Chondrocyte (in vitro differentiated cells): ENCODE measurements at regions not wholly inside any gene's neighbourhood (a gene's known extent, or its start where the extent isn't known, plus 50 kb on each side); places are given as distances from the start of the nearest gene placed in this dataset.

Experiments used
- DNase-seq: peaks from one replicate; pipeline ENCODE4 v3.0.0; 2021; ENCODE audit warnings: mixed read lengths, low spot score
- H3K27ac Mint-ChIP-seq: one replicate; pipeline ENCODE4 v1.8.0; 2021; ENCODE audit warnings: mild to moderate bottlenecking, moderate library complexity, mixed read lengths; ENCODE audit not compliant: unreplicated experiment
- H3K27me3 Mint-ChIP-seq: 2 replicates; pipeline ENCODE4 v1.8.0; 2021; ENCODE audit warnings: low read depth, mixed read lengths
- H3K36me3 Mint-ChIP-seq: 2 replicates; pipeline ENCODE4 v1.8.0; 2021; ENCODE audit warnings: low read depth, mixed read lengths
- H3K4me1 Mint-ChIP-seq: 2 replicates; pipeline ENCODE4 v1.8.0; 2021; ENCODE audit warnings: low read depth, mild to moderate bottlenecking, mixed read lengths
- H3K4me3 Mint-ChIP-seq: one replicate; pipeline ENCODE4 v1.8.0; 2021; ENCODE audit warnings: mild to moderate bottlenecking, moderate library complexity, mixed read lengths; ENCODE audit not compliant: unreplicated experiment
- H3K9me3 Mint-ChIP-seq: 2 replicates; pipeline ENCODE4 v1.8.0; 2021; ENCODE audit warnings: low read depth, mixed read lengths
- TF ChIP-seq, protein P1 (sequence below): fragments of 200-600 bp; sonication (generic); IDR thresholded peaks from 2 replicates; pipeline ENCODE4 v1.5.0; 2021; ENCODE audit warnings: antibody characterized with exemption, mild to moderate bottlenecking, moderate library complexity

DNA sequence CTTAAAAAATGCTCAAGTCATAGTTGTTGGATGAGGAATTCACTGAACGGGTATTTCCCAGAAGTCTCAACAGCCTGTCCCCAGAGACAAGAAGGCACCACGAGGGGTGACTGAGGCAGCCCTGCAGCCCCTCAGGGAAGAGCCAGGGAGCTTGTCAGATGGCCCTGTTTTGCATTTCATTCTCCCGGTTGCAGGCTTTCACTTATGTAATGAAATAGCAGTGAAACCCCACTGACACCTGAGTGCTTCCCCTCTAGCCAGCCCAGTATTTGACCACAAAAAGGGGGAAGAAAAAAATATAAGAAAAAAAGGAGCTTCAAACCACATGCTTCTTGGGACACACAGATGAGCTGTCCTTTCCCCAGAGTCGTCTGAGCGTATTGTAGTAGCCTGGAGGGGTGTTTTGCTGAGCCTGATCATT lies 75.3 kb upstream of the IL12B start:
- Mint-ChIP-seq H3K4me1 (no peaks in the 10 kb centered on the region), H3K36me3 (no peaks in the 10 kb centered on the region), H3K9me3 (no peaks in the 10 kb centered on the region), H3K27ac (no peak overlapping the region), H3K4me3 (no peak overlapping the region), H3K27me3 (peaks cover 45% of the 10 kb centered on the region)
- DNase-seq = no peak
- TF ChIP-seq, protein P1, sequence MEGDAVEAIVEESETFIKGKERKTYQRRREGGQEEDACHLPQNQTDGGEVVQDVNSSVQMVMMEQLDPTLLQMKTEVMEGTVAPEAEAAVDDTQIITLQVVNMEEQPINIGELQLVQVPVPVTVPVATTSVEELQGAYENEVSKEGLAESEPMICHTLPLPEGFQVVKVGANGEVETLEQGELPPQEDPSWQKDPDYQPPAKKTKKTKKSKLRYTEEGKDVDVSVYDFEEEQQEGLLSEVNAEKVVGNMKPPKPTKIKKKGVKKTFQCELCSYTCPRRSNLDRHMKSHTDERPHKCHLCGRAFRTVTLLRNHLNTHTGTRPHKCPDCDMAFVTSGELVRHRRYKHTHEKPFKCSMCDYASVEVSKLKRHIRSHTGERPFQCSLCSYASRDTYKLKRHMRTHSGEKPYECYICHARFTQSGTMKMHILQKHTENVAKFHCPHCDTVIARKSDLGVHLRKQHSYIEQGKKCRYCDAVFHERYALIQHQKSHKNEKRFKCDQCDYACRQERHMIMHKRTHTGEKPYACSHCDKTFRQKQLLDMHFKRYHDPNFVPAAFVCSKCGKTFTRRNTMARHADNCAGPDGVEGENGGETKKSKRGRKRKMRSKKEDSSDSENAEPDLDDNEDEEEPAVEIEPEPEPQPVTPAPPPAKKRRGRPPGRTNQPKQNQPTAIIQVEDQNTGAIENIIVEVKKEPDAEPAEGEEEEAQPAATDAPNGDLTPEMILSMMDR = no peak

DNA sequence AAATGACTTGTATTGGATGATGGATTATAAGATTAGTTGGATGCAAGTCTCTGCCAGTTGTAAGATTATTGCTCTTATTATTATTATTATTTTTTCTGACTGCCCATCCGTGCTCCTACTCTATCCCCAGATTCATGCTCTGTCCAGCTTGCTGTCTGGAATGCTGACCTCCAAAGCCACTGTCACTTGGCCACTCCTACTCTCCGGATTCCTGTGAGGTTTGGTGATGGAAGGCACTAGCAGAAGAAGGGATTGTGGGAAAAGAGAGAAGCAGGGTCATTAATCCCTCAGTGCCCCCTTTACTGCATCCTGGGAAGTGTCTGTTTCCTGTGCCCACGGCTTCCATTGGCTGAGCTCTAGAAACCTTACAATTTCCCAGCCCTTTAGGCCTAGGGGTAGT lies 76.3 kb upstream of the IL12B start:
- no peaks in the 10 kb centered on the region for H3K4me1 Mint-ChIP-seq
- TF ChIP-seq, protein P1 = no peak

GRCh38 chr5:159409801-159410200 lies 79.5 kb upstream of the IL12B start:
- Mint-ChIP-seq H3K36me3 (no peaks in the 10 kb centered on the region), H3K4me3 (no peak overlapping the region), H3K9me3 (no peaks in the 10 kb centered on the region), H3K4me1 (no peaks in the 10 kb centered on the region), H3K27me3 (peaks cover 24% of the 10 kb centered on the region), H3K27ac (no peak overlapping the region)
- DNase-seq = no peak
- TF ChIP-seq, protein P1 = no peak

More for the DNA sequence above, 76.3 kb upstream of the IL12B start:
- no peaks in the 10 kb centered on the region for H3K36me3 Mint-ChIP-seq
- no peak overlapping the region for H3K27ac Mint-ChIP-seq
- H3K9me3 Mint-ChIP-seq = no peaks in the 10 kb centered on the region
- H3K4me3 Mint-ChIP-seq = no peak overlapping the region
- peaks cover 45% of the 10 kb centered on the region for H3K27me3 Mint-ChIP-seq
- DNase-seq = no peak

DNA sequence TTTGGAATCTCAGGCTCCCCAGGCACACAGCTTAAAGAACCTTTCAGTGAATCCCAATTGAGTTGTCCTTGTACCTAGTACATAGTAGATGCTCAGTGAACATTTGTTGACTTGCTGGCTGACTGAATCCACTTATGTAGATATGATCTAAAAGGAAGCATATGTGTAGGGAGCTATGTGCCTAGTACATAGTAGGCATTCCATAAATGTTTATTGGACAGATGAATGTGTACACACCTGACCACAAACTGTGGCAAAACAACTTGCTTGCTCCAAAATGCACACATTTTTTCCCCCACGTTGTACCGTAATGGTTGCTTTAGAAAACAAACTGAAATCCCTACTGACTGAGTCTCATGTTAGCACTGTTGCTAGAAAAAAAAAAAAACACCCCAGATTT lies 80.2 kb upstream of the IL12B start:
- Mint-ChIP-seq H3K4me1 (no peaks in the 10 kb centered on the region), H3K9me3 (no peaks in the 10 kb centered on the region), H3K36me3 (no peaks in the 10 kb centered on the region), H3K27ac (no peak overlapping the region), H3K4me3 (no peak overlapping the region), H3K27me3 (peaks cover 20% of the 10 kb centered on the region)
- TF ChIP-seq, protein P1 = no peak
- no peak for DNase-seq

DNA sequence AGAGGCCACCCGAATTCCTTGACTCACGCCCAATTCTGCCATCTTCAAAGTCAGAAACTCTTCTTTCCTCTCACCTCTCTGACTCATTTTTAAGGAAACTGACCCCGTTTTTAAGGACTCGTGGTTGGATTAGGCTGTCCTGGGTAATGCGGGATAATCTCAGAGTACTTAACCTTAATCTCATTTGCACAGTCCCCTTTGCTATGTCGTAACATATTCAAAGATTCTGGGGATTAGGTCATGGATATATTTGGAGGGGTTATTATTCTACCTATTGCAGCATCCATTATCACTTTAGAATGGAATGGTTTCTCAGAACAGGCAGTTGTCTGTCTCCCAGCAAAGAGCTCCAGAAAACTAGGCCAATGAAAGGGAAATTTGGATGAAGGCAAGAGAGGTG lies 80.8 kb upstream of the IL12B start:
- Mint-ChIP-seq H3K36me3 (no peaks in the 10 kb centered on the region), H3K4me1 (no peaks in the 10 kb centered on the region), H3K27me3 (peaks cover 20% of the 10 kb centered on the region), H3K4me3 (no peak overlapping the region), H3K9me3 (no peaks in the 10 kb centered on the region), H3K27ac (no peak overlapping the region)
- no peak for DNase-seq
- TF ChIP-seq, protein P1 = no peak
